Fibroblast of mammary gland (primary cell): ENCODE measurements at regions not wholly inside any gene's neighbourhood (a gene's known extent, or its start where the extent isn't known, plus 50 kb on each side); places are given as distances from the start of the nearest gene placed in this dataset.
A peak's percentile ranks its signal among the peaks of the same experiment; 100 is the strongest.
"Not testable (repeated sequence)": the region's sequence is repeated elsewhere in the genome, so short reads cannot be mapped to it uniquely, and the experiment has no call there.

Experiments used
- DNase-seq: peaks from one replicate; pipeline ENCODE4 v3.0.0-alpha.2; 2010; ENCODE audit warnings: low read depth
- H3K4me3 ChIP-seq: 2 replicates; pipeline ENCODE4 v1.5.1; 2011; ENCODE audit warnings: low read depth, mild to moderate bottlenecking, low read length, moderate library complexity; ENCODE audit not compliant: control insufficient read depth
- CTCF ChIP-seq: conservative IDR thresholded peaks from 2 replicates; pipeline ENCODE4 v1.5.1; 2011; ENCODE audit warnings: low read depth, low read length, inconsistent platforms; ENCODE audit not compliant: control insufficient read depth, insufficient read depth

GRCh38 chr3:53422954-53423698 lies 71.3 kb upstream of the CACNA1D start:
- no peak for DNase-seq
- H3K4me3 ChIP-seq, result no peak overlapping the region
- TF ChIP-seq CTCF, result no peak

- H3K4me3 ChIP-seq, result no peak overlapping the region
- DNase-seq, result no peak
- no peak for TF ChIP-seq CTCF
Measured at GRCh38 chr3:53425936-53426335, 68.5 kb upstream of the CACNA1D start.

GRCh38 chr3:53426918-53427317 lies 67.5 kb upstream of the CACNA1D start:
- H3K4me3 ChIP-seq, result no peak overlapping the region
- TF ChIP-seq CTCF, result peak; percentile 7
- DNase-seq, result no peak

GRCh38 chr3:53436828-53437227 lies 57.6 kb upstream of the CACNA1D start:
- H3K4me3 ChIP-seq, result no peak overlapping the region
- no peak for TF ChIP-seq CTCF
- no peak for DNase-seq

- not testable (repeated sequence) for DNase-seq
Measured at GRCh38 chr3:53442863-53443262, 51.5 kb upstream of the CACNA1D start.

More at GRCh38 chr3:53442863-53443262, 51.5 kb upstream of the CACNA1D start:
- not testable (repeated sequence) for H3K4me3 ChIP-seq
